C1 segment of cervical spinal cord (tissue), 14 donors: ENCODE measurements at regions not wholly inside any gene's neighbourhood (a gene's known extent, or its start where the extent isn't known, plus 50 kb on each side); places are given as distances from the start of the nearest gene placed in this dataset.
"Not testable (repeated sequence)": the region's sequence is repeated elsewhere in the genome, so short reads cannot be mapped to it uniquely, and the experiment has no call there.

ENCODE experiments used
- DNase-seq, 14 donors: peaks; one replicate each; lab custom pipeline; 2025; lab: John Stamatoyannopoulos, UW

GRCh38 chr4:66561465-66562053, 891.3 kb upstream of the EPHA5 start:
- DNase-seq: not testable (repeated sequence)

- no peak for DNase-seq
These were observed 888.4 kb upstream of the EPHA5 start for GRCh38 chr4:66558651-66559050.

- no peak for DNase-seq
These were observed 886.5 kb upstream of the EPHA5 start for GRCh38 chr4:66556651-66557278.

- no peak for DNase-seq
These were observed 885.0 kb upstream of the EPHA5 start for GRCh38 chr4:66555301-66555700.

GRCh38 chr4:66554826-66555225, 884.5 kb upstream of the EPHA5 start:
- no peak for DNase-seq

GRCh38 chr4:66545301-66545700, 875.0 kb upstream of the EPHA5 start:
- DNase-seq: not testable (repeated sequence)

- no peak for DNase-seq
These were observed 874.0 kb upstream of the EPHA5 start for GRCh38 chr4:66544281-66544680.

GRCh38 chr4:66539745-66540144, 869.5 kb upstream of the EPHA5 start:
- no peak for DNase-seq

GRCh38 chr4:66524781-66525180, 854.5 kb upstream of the EPHA5 start:
- DNase-seq: no peak

- DNase-seq: no peak
These were observed 852.0 kb upstream of the EPHA5 start for GRCh38 chr4:66522244-66522643.

GRCh38 chr4:66516940-66517339, 846.7 kb upstream of the EPHA5 start:
- no peak for DNase-seq

- DNase-seq: no peak
These were observed 836.7 kb upstream of the EPHA5 start for GRCh38 chr4:66506985-66507384.

GRCh38 chr4:66501997-66502396, 831.7 kb upstream of the EPHA5 start:
- no peak for DNase-seq

GRCh38 chr4:66490729-66491128, 820.4 kb upstream of the EPHA5 start:
- DNase-seq: no peak

- DNase-seq: no peak
These were observed 819.6 kb upstream of the EPHA5 start for GRCh38 chr4:66489783-66490452.

GRCh38 chr4:66489370-66489769, 819.1 kb upstream of the EPHA5 start:
- no peak for DNase-seq

- DNase-seq: no peak
These were observed 815.8 kb upstream of the EPHA5 start for GRCh38 chr4:66486068-66486467.

GRCh38 chr4:66482186-66482585, 811.9 kb upstream of the EPHA5 start:
- DNase-seq: no peak

GRCh38 chr4:66475596-66475995, 805.3 kb upstream of the EPHA5 start:
- DNase-seq: no peak

GRCh38 chr4:66465111-66465510, 794.8 kb upstream of the EPHA5 start:
- no peak for DNase-seq

- DNase-seq: not testable (repeated sequence)
These were observed 792.6 kb upstream of the EPHA5 start for GRCh38 chr4:66462890-66463289.

- DNase-seq: no peak
These were observed 781.5 kb upstream of the EPHA5 start for GRCh38 chr4:66451741-66452140.

- no peak for DNase-seq
These were observed 772.7 kb upstream of the EPHA5 start for GRCh38 chr4:66443008-66443407.
